ENCODE measurements at regions not wholly inside any gene's neighbourhood (a gene's known extent, or its start where the extent isn't known, plus 50 kb on each side); places are given as distances from the start of the nearest gene placed in this dataset.

DNA sequence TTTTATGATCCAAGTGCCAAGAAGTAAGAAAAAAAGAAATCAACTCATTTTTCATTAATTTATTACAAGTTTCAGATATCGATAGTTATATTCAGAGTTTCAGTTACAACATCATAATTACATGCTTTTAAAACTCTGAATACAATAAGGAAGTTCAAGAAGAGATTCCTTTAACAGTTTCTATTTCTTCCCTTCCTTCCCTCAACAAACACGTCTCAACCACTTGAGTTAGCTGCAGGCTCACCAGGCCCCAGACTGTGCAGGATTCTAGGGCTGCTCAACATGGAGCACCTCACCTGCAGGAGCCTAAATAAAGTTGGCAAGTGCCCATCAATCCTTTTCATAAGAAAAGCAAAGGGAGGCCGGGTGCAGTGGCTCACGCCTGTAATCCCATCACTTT lies 79.2 kb upstream of the FNDC3B start:
- Histone ChIP-seq H3K4me3 (ENCODE audit: low read depth in 1 of 3, low read length in 3 of 3) (no peak overlapping the region), H3K36me3 (ENCODE audit: control insufficient read depth in 4 of 4, insufficient read depth in 3 of 4, low read depth in 1 of 4, low read length in 3 of 4) (no peaks in the 10 kb centered on the region), H3K9ac (ENCODE audit: low read depth in 1 of 2, low read length in 2 of 2) (peak overlapping the region in 1 of 2 donors; percentile 70), H3K9me3 (ENCODE audit: control insufficient read depth in 4 of 4, low read length in 3 of 4) (no peaks in the 10 kb centered on the region), H3K27ac (ENCODE audit: low read depth in 1 of 2, low read length in 2 of 2) (peak overlapping the region; percentile 57 to 77), H3K4me1 (ENCODE audit: control insufficient read depth in 4 of 4, insufficient read depth in 4 of 4, low read length in 3 of 4) (peaks cover 0 to 11% (median 3%) of the 10 kb centered on the region in 4 donors), H3K27me3 (ENCODE audit: control insufficient read depth in 4 of 4, insufficient read depth in 4 of 4, low read length in 3 of 4) (no peaks in the 10 kb centered on the region)
- TF ChIP-seq HNF4A (conservative IDR thresholded peaks at IDR 0.05) (no peak), NR2F2 (IDR thresholded peaks at IDR 0.05) (no peak), RXRA (IDR thresholded peaks at IDR 0.05) (no peak), FOXA2 (IDR thresholded peaks at IDR 0.05) (no peak), FOXA1 (IDR thresholded peaks at IDR 0.05) (no peak), TAF1 (conservative IDR thresholded peaks at IDR 0.05) (no peak), GABPA (IDR thresholded peaks at IDR 0.05 in 1 of 2, conservative IDR thresholded peaks at IDR 0.05 in 1 of 2) (no peak), HNF4G (IDR thresholded peaks at IDR 0.05) (no peak), JUND (IDR thresholded peaks at IDR 0.05) (no peak), SP1 (IDR thresholded peaks at IDR 0.05) (no peak), EGR1 (IDR thresholded peaks at IDR 0.05; ENCODE audit: low read depth in 2 of 2) (no peak)
- TF ChIP-seq, protein P1, sequence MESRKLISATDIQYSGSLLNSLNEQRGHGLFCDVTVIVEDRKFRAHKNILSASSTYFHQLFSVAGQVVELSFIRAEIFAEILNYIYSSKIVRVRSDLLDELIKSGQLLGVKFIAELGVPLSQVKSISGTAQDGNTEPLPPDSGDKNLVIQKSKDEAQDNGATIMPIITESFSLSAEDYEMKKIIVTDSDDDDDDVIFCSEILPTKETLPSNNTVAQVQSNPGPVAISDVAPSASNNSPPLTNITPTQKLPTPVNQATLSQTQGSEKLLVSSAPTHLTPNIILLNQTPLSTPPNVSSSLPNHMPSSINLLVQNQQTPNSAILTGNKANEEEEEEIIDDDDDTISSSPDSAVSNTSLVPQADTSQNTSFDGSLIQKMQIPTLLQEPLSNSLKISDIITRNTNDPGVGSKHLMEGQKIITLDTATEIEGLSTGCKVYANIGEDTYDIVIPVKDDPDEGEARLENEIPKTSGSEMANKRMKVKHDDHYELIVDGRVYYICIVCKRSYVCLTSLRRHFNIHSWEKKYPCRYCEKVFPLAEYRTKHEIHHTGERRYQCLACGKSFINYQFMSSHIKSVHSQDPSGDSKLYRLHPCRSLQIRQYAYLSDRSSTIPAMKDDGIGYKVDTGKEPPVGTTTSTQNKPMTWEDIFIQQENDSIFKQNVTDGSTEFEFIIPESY (IDR thresholded peaks at IDR 0.05) = no peak
- TF ChIP-seq, protein P2, sequence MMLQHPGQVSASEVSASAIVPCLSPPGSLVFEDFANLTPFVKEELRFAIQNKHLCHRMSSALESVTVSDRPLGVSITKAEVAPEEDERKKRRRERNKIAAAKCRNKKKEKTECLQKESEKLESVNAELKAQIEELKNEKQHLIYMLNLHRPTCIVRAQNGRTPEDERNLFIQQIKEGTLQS (IDR thresholded peaks at IDR 0.05) = no peak
- TF ChIP-seq, protein P3, sequence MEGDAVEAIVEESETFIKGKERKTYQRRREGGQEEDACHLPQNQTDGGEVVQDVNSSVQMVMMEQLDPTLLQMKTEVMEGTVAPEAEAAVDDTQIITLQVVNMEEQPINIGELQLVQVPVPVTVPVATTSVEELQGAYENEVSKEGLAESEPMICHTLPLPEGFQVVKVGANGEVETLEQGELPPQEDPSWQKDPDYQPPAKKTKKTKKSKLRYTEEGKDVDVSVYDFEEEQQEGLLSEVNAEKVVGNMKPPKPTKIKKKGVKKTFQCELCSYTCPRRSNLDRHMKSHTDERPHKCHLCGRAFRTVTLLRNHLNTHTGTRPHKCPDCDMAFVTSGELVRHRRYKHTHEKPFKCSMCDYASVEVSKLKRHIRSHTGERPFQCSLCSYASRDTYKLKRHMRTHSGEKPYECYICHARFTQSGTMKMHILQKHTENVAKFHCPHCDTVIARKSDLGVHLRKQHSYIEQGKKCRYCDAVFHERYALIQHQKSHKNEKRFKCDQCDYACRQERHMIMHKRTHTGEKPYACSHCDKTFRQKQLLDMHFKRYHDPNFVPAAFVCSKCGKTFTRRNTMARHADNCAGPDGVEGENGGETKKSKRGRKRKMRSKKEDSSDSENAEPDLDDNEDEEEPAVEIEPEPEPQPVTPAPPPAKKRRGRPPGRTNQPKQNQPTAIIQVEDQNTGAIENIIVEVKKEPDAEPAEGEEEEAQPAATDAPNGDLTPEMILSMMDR (IDR thresholded peaks at IDR 0.05; ENCODE audit: low read depth, low read length, missing input control) = no peak
- TF ChIP-seq, protein P4, sequence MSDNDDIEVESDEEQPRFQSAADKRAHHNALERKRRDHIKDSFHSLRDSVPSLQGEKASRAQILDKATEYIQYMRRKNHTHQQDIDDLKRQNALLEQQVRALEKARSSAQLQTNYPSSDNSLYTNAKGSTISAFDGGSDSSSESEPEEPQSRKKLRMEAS (IDR thresholded peaks at IDR 0.05) = no peak
- no peak for DNase-seq (ENCODE audit: low spot score)
- 87% methylated on average over 4 of the region's 4 CpGs for WGBS

DNA sequence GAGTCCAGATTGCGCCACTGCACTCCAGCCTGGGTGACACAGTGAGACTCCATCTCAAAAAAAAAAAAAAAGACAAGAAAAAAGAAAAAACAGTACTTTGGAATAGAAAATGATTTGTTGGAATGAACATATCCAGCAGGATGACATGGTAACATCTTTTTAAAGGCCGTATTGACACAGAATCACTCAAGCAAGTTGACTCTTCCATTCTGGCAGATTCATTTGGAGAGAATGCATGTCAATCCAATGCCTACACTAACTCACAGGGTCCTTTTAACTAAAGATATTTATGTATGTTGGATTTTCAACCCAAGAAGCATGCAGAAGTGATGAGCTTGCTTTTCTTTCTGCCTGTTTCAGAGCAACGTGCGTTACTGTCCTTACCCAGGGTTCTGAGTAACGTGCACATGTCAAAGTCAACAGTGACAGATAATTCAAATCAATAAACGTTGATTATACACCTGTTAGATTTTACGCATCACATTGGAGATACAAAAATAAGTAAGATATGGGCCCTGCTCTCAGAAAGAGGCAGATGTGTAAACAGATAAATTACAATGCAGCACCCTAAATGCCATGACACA lies 77.1 kb upstream of the FNDC3B start:
- Histone ChIP-seq H3K36me3 (ENCODE audit: control insufficient read depth in 4 of 4, insufficient read depth in 3 of 4, low read depth in 1 of 4, low read length in 3 of 4) (no peaks in the 10 kb centered on the region), H3K27ac (ENCODE audit: low read depth in 1 of 2, low read length in 2 of 2) (no peak overlapping the region), H3K4me3 (ENCODE audit: low read depth in 1 of 3, low read length in 3 of 3) (no peak overlapping the region), H3K27me3 (ENCODE audit: control insufficient read depth in 4 of 4, insufficient read depth in 4 of 4, low read length in 3 of 4) (no peaks in the 10 kb centered on the region), H3K9ac (ENCODE audit: low read depth in 1 of 2, low read length in 2 of 2) (no peak overlapping the region), H3K4me1 (ENCODE audit: control insufficient read depth in 4 of 4, insufficient read depth in 4 of 4, low read length in 3 of 4) (peaks cover 0 to 25% (median 10%) of the 10 kb centered on the region in 4 donors), H3K9me3 (ENCODE audit: control insufficient read depth in 4 of 4, low read length in 3 of 4) (no peaks in the 10 kb centered on the region)
- WGBS = 79% methylated on average over 7 of the region's 7 CpGs
- TF ChIP-seq FOXA1 (IDR thresholded peaks at IDR 0.05) (no peak), JUND (IDR thresholded peaks at IDR 0.05) (no peak), FOXA2 (IDR thresholded peaks at IDR 0.05) (no peak), RXRA (IDR thresholded peaks at IDR 0.05) (no peak), HNF4G (IDR thresholded peaks at IDR 0.05) (no peak), SP1 (IDR thresholded peaks at IDR 0.05) (no peak), TAF1 (conservative IDR thresholded peaks at IDR 0.05) (no peak), EGR1 (IDR thresholded peaks at IDR 0.05; ENCODE audit: low read depth in 2 of 2) (no peak), RAD21 (IDR thresholded peaks at IDR 0.05) (no peak)
- TF ChIP-seq, protein P5, sequence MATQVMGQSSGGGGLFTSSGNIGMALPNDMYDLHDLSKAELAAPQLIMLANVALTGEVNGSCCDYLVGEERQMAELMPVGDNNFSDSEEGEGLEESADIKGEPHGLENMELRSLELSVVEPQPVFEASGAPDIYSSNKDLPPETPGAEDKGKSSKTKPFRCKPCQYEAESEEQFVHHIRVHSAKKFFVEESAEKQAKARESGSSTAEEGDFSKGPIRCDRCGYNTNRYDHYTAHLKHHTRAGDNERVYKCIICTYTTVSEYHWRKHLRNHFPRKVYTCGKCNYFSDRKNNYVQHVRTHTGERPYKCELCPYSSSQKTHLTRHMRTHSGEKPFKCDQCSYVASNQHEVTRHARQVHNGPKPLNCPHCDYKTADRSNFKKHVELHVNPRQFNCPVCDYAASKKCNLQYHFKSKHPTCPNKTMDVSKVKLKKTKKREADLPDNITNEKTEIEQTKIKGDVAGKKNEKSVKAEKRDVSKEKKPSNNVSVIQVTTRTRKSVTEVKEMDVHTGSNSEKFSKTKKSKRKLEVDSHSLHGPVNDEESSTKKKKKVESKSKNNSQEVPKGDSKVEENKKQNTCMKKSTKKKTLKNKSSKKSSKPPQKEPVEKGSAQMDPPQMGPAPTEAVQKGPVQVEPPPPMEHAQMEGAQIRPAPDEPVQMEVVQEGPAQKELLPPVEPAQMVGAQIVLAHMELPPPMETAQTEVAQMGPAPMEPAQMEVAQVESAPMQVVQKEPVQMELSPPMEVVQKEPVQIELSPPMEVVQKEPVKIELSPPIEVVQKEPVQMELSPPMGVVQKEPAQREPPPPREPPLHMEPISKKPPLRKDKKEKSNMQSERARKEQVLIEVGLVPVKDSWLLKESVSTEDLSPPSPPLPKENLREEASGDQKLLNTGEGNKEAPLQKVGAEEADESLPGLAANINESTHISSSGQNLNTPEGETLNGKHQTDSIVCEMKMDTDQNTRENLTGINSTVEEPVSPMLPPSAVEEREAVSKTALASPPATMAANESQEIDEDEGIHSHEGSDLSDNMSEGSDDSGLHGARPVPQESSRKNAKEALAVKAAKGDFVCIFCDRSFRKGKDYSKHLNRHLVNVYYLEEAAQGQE (IDR thresholded peaks at IDR 0.05) = no peak
- TF ChIP-seq, protein P1 (IDR thresholded peaks at IDR 0.05) = no peak
- DNase-seq (ENCODE audit: low spot score) = no peak
